HG03558 (cell line): ENCODE measurements at regions not wholly inside any gene's neighbourhood (a gene's known extent, or its start where the extent isn't known, plus 50 kb on each side); places are given as distances from the start of the nearest gene placed in this dataset.

Experiments
- ATAC-seq: cut with Tn5 transposase; IDR thresholded peaks from one replicate; pipeline ENCODE4 v1.9.1; 2021; ENCODE audit warnings: moderate number of reproducible peaks; ENCODE audit not compliant: unreplicated experiment; ENCODE audit errors: extremely low read depth

- no peak for ATAC-seq
These were observed 190.9 kb downstream of the FAT4 start for GRCh38 chr4:125505621-125506020.

- no peak for ATAC-seq
These were observed 192.4 kb downstream of the FAT4 start for GRCh38 chr4:125507141-125507540.

GRCh38 chr4:125511715-125512114 lies 197.0 kb downstream of the FAT4 start:
- ATAC-seq = no peak

- no peak for ATAC-seq
These were observed 200.3 kb downstream of the FAT4 start for GRCh38 chr4:125515016-125515415.

GRCh38 chr4:125517831-125518230 lies 203.1 kb downstream of the FAT4 start:
- no peak for ATAC-seq

GRCh38 chr4:125518281-125518680 lies 203.5 kb downstream of the FAT4 start:
- no peak for ATAC-seq

GRCh38 chr4:125519371-125520146 lies 204.8 kb downstream of the FAT4 start:
- no peak for ATAC-seq

- no peak for ATAC-seq
These were observed 205.7 kb downstream of the FAT4 start for GRCh38 chr4:125520258-125520990.

- no peak for ATAC-seq
These were observed 207.8 kb downstream of the FAT4 start for GRCh38 chr4:125522588-125522987.

GRCh38 chr4:125522992-125523391 lies 208.2 kb downstream of the FAT4 start:
- no peak for ATAC-seq

GRCh38 chr4:125526420-125526819 lies 211.7 kb downstream of the FAT4 start:
- no peak for ATAC-seq

- ATAC-seq = no peak
These were observed 212.9 kb downstream of the FAT4 start for GRCh38 chr4:125527681-125528080.

- ATAC-seq = no peak
These were observed 214.3 kb downstream of the FAT4 start for GRCh38 chr4:125529071-125529470.

- no peak for ATAC-seq
These were observed 223.9 kb downstream of the FAT4 start for GRCh38 chr4:125538670-125539069.

GRCh38 chr4:125539691-125540090 lies 224.9 kb downstream of the FAT4 start:
- ATAC-seq = no peak

GRCh38 chr4:125541836-125542385 lies 227.2 kb downstream of the FAT4 start:
- ATAC-seq = no peak

- ATAC-seq = no peak
These were observed 231.5 kb downstream of the FAT4 start for GRCh38 chr4:125546272-125546671.

- no peak for ATAC-seq
These were observed 233.1 kb downstream of the FAT4 start for GRCh38 chr4:125547836-125548235.

GRCh38 chr4:125550769-125551168 lies 236.0 kb downstream of the FAT4 start:
- ATAC-seq = no peak

GRCh38 chr4:125551466-125551865 lies 236.7 kb downstream of the FAT4 start:
- ATAC-seq = no peak

GRCh38 chr4:125551967-125552366 lies 237.2 kb downstream of the FAT4 start:
- ATAC-seq = no peak
